Embryonic facial prominence (tissue), 1 donor: ENCODE measurements at regions not wholly inside any gene's neighbourhood (a gene's known extent, or its start where the extent isn't known, plus 50 kb on each side); places are given as distances from the start of the nearest gene placed in this dataset.

Source experiments
- DNase-seq: peaks from one replicate; pipeline ENCODE4 v3.0.0-alpha.2; 2016; ENCODE audit errors: extremely low spot score

GRCh38 chr7:131250331-131250730 is 77.3 kb upstream of the MKLN1 start:
- no peak for DNase-seq

GRCh38 chr7:131251371-131251770 is 76.3 kb upstream of the MKLN1 start:
- DNase-seq = no peak

GRCh38 chr7:131252976-131253375 is 74.7 kb upstream of the MKLN1 start:
- no peak for DNase-seq

GRCh38 chr7:131254211-131254610 is 73.5 kb upstream of the MKLN1 start:
- no peak for DNase-seq

GRCh38 chr7:131255242-131255641 is 72.4 kb upstream of the MKLN1 start:
- DNase-seq = no peak

GRCh38 chr7:131261476-131261994 is 66.1 kb upstream of the MKLN1 start:
- DNase-seq = no peak

GRCh38 chr7:131265227-131265626 is 62.4 kb upstream of the MKLN1 start:
- no peak for DNase-seq

GRCh38 chr7:131267631-131268030 is 60.0 kb upstream of the MKLN1 start:
- no peak for DNase-seq

- DNase-seq = no peak
Observed at GRCh38 chr7:131268906-131269305, 58.8 kb upstream of the MKLN1 start.

GRCh38 chr7:131272086-131272485 is 55.6 kb upstream of the MKLN1 start:
- DNase-seq = no peak

GRCh38 chr7:131274986-131275385 is 52.7 kb upstream of the MKLN1 start:
- no peak for DNase-seq

GRCh38 chr7:131276190-131276589 is 51.5 kb upstream of the MKLN1 start:
- DNase-seq = no peak

- no peak for DNase-seq
Observed at GRCh38 chr7:131276748-131277147, 50.9 kb upstream of the MKLN1 start.
